BE2C (cell line): ENCODE measurements at regions not wholly inside any gene's neighbourhood (a gene's known extent, or its start where the extent isn't known, plus 50 kb on each side); places are given as distances from the start of the nearest gene placed in this dataset.
"Not testable (repeated sequence)": the region's sequence is repeated elsewhere in the genome, so short reads cannot be mapped to it uniquely, and the experiment has no call there.

Source experiments
- DNase-seq: peaks from one replicate; pipeline ENCODE4 v3.0.0-alpha.2; 2020
- H3K27me3 ChIP-seq: fragments of 250-450 bp; sonication (Bioruptor Pico); 2 replicates; pipeline ENCODE4 v1.5.1; 2020; ENCODE audit warnings: mild to moderate bottlenecking
- H3K36me3 ChIP-seq: fragments of 250-450 bp; sonication (Bioruptor Pico); 2 replicates; pipeline ENCODE4 v1.5.1; 2020; ENCODE audit warnings: mild to moderate bottlenecking
- H3K4me1 ChIP-seq: fragments of 250-450 bp; sonication (Bioruptor Pico); 2 replicates; pipeline ENCODE4 v1.5.1; 2020
- H3K4me3 ChIP-seq: 2 replicates; pipeline ENCODE4 v1.5.1; 2011; ENCODE audit warnings: low read depth, low read length
- H3K9me3 ChIP-seq: fragments of 250-450 bp; sonication (Bioruptor Pico); 2 replicates; pipeline ENCODE4 v1.5.1; 2020
- CTCF ChIP-seq: IDR thresholded peaks from 2 replicates; pipeline ENCODE4 v1.5.1; 2012; ENCODE audit warnings: mild to moderate bottlenecking, low read depth, low read length

- Histone ChIP-seq H3K4me3 (no peak overlapping the region), H3K36me3 (no peaks in the 10 kb centered on the region), H3K4me1 (no peaks in the 10 kb centered on the region), H3K27me3 (no peaks in the 10 kb centered on the region; the same call in 1 of the 2 replicates), H3K9me3 (no peaks in the 10 kb centered on the region)
- TF ChIP-seq CTCF, result no peak
- no peak for DNase-seq
These were observed 50.8 kb upstream of the SEL1L start for GRCh38 chr14:81584495-81584894.

GRCh38 chr14:81589381-81590065 is 55.9 kb upstream of the SEL1L start:
- Histone ChIP-seq H3K27me3 (no peaks in the 10 kb centered on the region; the same call in 1 of the 2 replicates), H3K4me1 (no peaks in the 10 kb centered on the region), H3K36me3 (no peaks in the 10 kb centered on the region), H3K4me3 (no peak overlapping the region), H3K9me3 (no peaks in the 10 kb centered on the region)
- peak; percentile 22 for DNase-seq
- TF ChIP-seq CTCF, result no peak

GRCh38 chr14:81591266-81591665 is 57.6 kb upstream of the SEL1L start:
- Histone ChIP-seq H3K36me3 (no peaks in the 10 kb centered on the region), H3K4me3 (no peak overlapping the region), H3K9me3 (no peaks in the 10 kb centered on the region), H3K4me1 (no peaks in the 10 kb centered on the region), H3K27me3 (no peaks in the 10 kb centered on the region; the same call in 1 of the 2 replicates)
- TF ChIP-seq CTCF, result no peak
- no peak for DNase-seq

- H3K4me3 ChIP-seq, result no peak overlapping the region
These were observed 60.4 kb upstream of the SEL1L start for GRCh38 chr14:81594012-81594411.

GRCh38 chr14:81605660-81606059 is 72.0 kb upstream of the SEL1L start:
- no peak for TF ChIP-seq CTCF
- Histone ChIP-seq H3K9me3 (no peaks in the 10 kb centered on the region), H3K4me1 (no peaks in the 10 kb centered on the region), H3K4me3 (no peak overlapping the region), H3K36me3 (no peaks in the 10 kb centered on the region), H3K27me3 (no peaks in the 10 kb centered on the region)
- DNase-seq, result no peak

More at GRCh38 chr14:81594012-81594411, 60.4 kb upstream of the SEL1L start:
- no peaks in the 10 kb centered on the region for H3K9me3 ChIP-seq
- DNase-seq, result no peak
- H3K4me1 ChIP-seq, result no peaks in the 10 kb centered on the region
- H3K27me3 ChIP-seq, result no peaks in the 10 kb centered on the region; the same call in 1 of the 2 replicates
- TF ChIP-seq CTCF, result no peak
- H3K36me3 ChIP-seq, result no peaks in the 10 kb centered on the region

- Histone ChIP-seq H3K9me3 (no peaks in the 10 kb centered on the region), H3K36me3 (no peaks in the 10 kb centered on the region), H3K27me3 (no peaks in the 10 kb centered on the region), H3K4me1 (no peaks in the 10 kb centered on the region), H3K4me3 (no peak overlapping the region)
- DNase-seq, result no peak
- no peak for TF ChIP-seq CTCF
These were observed 79.8 kb upstream of the SEL1L start for GRCh38 chr14:81613341-81614045.

GRCh38 chr14:81614302-81614701 is 80.6 kb upstream of the SEL1L start:
- not testable (repeated sequence) for H3K27me3 ChIP-seq, H3K9me3 ChIP-seq, DNase-seq, H3K36me3 ChIP-seq, H3K4me1 ChIP-seq, H3K4me3 ChIP-seq
